ENCODE measurements at regions not wholly inside any gene's neighbourhood (a gene's known extent, or its start where the extent isn't known, plus 50 kb on each side); places are given as distances from the start of the nearest gene placed in this dataset.

GRCh38 chr21:32102426-32102825 lies 176.4 kb downstream of the MIS18A start (continued):
- TF ChIP-seq RAD51 (IDR thresholded peaks at IDR 0.05; ENCODE audit: borderline replicate concordance, low read depth): no peak
- TF ChIP-seq CBX5 (IDR thresholded peaks at IDR 0.05; ENCODE audit: borderline replicate concordance, low read depth): no peak

- in situ Hi-C loops (cut with MboI): no loop called here
- H3K27ac ChIP-seq (ENCODE audit: extremely low read depth, low read depth, low read length): no peak overlapping the region
- H3K4me3 ChIP-seq: no peak overlapping the region
- H3K9me3 ChIP-seq (replicated peaks; ENCODE audit: control insufficient read depth, insufficient read depth, low read depth, low read length): no peaks in the 10 kb centered on the region
- H3K79me2 ChIP-seq (ENCODE audit: control insufficient read depth, insufficient read depth, low read length): no peaks in the 10 kb centered on the region
- FAIRE-seq: no peak
- no peaks in the 10 kb centered on the region for H4K20me1 ChIP-seq (replicated peaks; ENCODE audit: control insufficient read depth, insufficient read depth, low read length)
- H3K4me1 ChIP-seq (replicated peaks in 1 of 2; ENCODE audit: control insufficient read depth in 2 of 2, insufficient read depth in 2 of 2, low read length in 2 of 2): no peaks in the 10 kb centered on the region
- H3K36me3 ChIP-seq (ENCODE audit: control insufficient read depth, insufficient read depth, low read length): no peaks in the 10 kb centered on the region
- H2AFZ ChIP-seq (ENCODE audit: low read depth, low read length): no peak overlapping the region
- 2% methylated on average over 3 of the region's 3 CpGs for WGBS (ENCODE audit: insufficient coverage, low coverage, missing lambda C conversion rate)
- H3K4me2 ChIP-seq (ENCODE audit: insufficient read depth, low read length): no peak overlapping the region
- ChIA-PET CTCF (ENCODE audit: low intra/inter-chr PET ratio) (no interaction called here), POLR2A (no interaction called here)
- intact Hi-C loops (cut with micrococcal nuclease): no loop called here
- DNase-seq (ENCODE audit: extremely low read depth in 1 of 4, low spot score in 3 of 4): no peak
- H3K9ac ChIP-seq (ENCODE audit: insufficient read depth in 1 of 2, low read depth in 2 of 2, low read length in 2 of 2): no peak overlapping the region
- peaks cover 0 to 7% of the 10 kb centered on the region in 2 experiments; a peak in 2 of 5 replicates for H3K27me3 ChIP-seq (ENCODE audit: control insufficient read depth in 2 of 2, insufficient read depth in 2 of 2, low read length in 2 of 2)
- no peak for ATAC-seq
- BruUV-seq (replicated peaks): no TSS peak
- no peaks in the 10 kb centered on the region for H3K9me1 ChIP-seq (ENCODE audit: control insufficient read depth, insufficient read depth, low read length)
- TF ChIP-seq SMAD3 (CRISPR knock-in tag; conservative IDR thresholded peaks at IDR 0.05): no peak
- TF ChIP-seq TAL1 (IDR thresholded peaks at IDR 0.05): no peak
- no peak for TF ChIP-seq SMAD4 (CRISPR knock-in tag; conservative IDR thresholded peaks at IDR 0.05)
- TF ChIP-seq U2AF2 (optimal IDR thresholded peaks at IDR 0.05; ENCODE audit: low read depth, low read length): no peak
- TF ChIP-seq ZNF311 (CRISPR knock-in tag; IDR thresholded peaks at IDR 0.05): no peak
- TF ChIP-seq, protein P1, sequence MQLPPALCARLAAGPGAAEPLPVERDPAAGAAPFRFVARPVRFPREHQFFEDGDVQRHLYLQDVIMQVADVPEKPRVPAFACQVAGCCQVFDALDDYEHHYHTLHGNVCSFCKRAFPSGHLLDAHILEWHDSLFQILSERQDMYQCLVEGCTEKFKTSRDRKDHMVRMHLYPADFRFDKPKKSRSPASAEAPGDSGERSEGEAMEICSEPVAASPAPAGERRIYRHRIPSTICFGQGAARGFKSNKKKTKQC (CRISPR knock-in tag; IDR thresholded peaks at IDR 0.05): no peak
- no peak for TF ChIP-seq TBL1XR1 (IDR thresholded peaks at IDR 0.05; ENCODE audit: low read length in 2 of 2)
- no peak for TF ChIP-seq THRB (CRISPR knock-in tag; conservative IDR thresholded peaks at IDR 0.05)
- TF ChIP-seq HNRNPL (IDR thresholded peaks at IDR 0.05; ENCODE audit: low read depth, low read length): no peak
- no peak for TF ChIP-seq NCOA2 (IDR thresholded peaks at IDR 0.05; ENCODE audit: partially characterized antibody in 2 of 2)
- TF ChIP-seq DACH1 (IDR thresholded peaks at IDR 0.05; ENCODE audit: partially characterized antibody): no peak
- no peak for TF ChIP-seq CHD1 (IDR thresholded peaks at IDR 0.05; ENCODE audit: low read length)
- TF ChIP-seq FOXK2 (conservative IDR thresholded peaks at IDR 0.05 in 1 of 2, IDR thresholded peaks at IDR 0.05 in 1 of 2; ENCODE audit: low read depth in 2 of 2): no peak
- TF ChIP-seq, protein P2, sequence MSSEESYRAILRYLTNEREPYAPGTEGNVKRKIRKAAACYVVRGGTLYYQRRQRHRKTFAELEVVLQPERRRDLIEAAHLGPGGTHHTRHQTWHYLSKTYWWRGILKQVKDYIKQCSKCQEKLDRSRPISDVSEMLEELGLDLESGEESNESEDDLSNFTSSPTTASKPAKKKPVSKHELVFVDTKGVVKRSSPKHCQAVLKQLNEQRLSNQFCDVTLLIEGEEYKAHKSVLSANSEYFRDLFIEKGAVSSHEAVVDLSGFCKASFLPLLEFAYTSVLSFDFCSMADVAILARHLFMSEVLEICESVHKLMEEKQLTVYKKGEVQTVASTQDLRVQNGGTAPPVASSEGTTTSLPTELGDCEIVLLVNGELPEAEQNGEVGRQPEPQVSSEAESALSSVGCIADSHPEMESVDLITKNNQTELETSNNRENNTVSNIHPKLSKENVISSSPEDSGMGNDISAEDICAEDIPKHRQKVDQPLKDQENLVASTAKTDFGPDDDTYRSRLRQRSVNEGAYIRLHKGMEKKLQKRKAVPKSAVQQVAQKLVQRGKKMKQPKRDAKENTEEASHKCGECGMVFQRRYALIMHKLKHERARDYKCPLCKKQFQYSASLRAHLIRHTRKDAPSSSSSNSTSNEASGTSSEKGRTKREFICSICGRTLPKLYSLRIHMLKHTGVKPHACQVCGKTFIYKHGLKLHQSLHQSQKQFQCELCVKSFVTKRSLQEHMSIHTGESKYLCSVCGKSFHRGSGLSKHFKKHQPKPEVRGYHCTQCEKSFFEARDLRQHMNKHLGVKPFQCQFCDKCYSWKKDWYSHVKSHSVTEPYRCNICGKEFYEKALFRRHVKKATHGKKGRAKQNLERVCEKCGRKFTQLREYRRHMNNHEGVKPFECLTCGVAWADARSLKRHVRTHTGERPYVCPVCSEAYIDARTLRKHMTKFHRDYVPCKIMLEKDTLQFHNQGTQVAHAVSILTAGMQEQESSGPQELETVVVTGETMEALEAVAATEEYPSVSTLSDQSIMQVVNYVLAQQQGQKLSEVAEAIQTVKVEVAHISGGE (CRISPR knock-in tag; IDR thresholded peaks at IDR 0.05): no peak
Measured at GRCh38 chr21:32101277-32101676, 177.6 kb downstream of the MIS18A start.
